Islet of Langerhans (tissue), 1 donor: ENCODE measurements at regions not wholly inside any gene's neighbourhood (a gene's known extent, or its start where the extent isn't known, plus 50 kb on each side); places are given as distances from the start of the nearest gene placed in this dataset.

Source experiments
- FAIRE-seq: peaks from one replicate; lab custom pipeline; 2011; peaks lifted over from hg19 to GRCh38; lab: Jason Lieb, UNC

- FAIRE-seq, result no peak
These were observed 724.5 kb downstream of the SLITRK6 start for GRCh38 chr13:85074543-85075313.

GRCh38 chr13:85068231-85068630 lies 731.0 kb downstream of the SLITRK6 start:
- FAIRE-seq, result no peak

GRCh38 chr13:85040215-85040614 lies 759.0 kb downstream of the SLITRK6 start:
- no peak for FAIRE-seq

- FAIRE-seq, result no peak
These were observed 767.4 kb downstream of the SLITRK6 start for GRCh38 chr13:85031771-85032170.

GRCh38 chr13:85028035-85028434 lies 771.2 kb downstream of the SLITRK6 start:
- FAIRE-seq, result no peak

- FAIRE-seq, result no peak
These were observed 780.1 kb downstream of the SLITRK6 start for GRCh38 chr13:85019121-85019520.

- FAIRE-seq, result no peak
These were observed 786.2 kb downstream of the SLITRK6 start for GRCh38 chr13:85013006-85013405.

GRCh38 chr13:85009447-85009846 lies 789.8 kb downstream of the SLITRK6 start:
- FAIRE-seq, result no peak

GRCh38 chr13:84999252-84999651 lies 800.0 kb downstream of the SLITRK6 start:
- no peak for FAIRE-seq

- FAIRE-seq, result no peak
These were observed 800.5 kb downstream of the SLITRK6 start for GRCh38 chr13:84998681-84999080.

- FAIRE-seq, result no peak
These were observed 801.4 kb downstream of the SLITRK6 start for GRCh38 chr13:84997858-84998257.

GRCh38 chr13:84994582-84994981 lies 804.6 kb downstream of the SLITRK6 start:
- FAIRE-seq, result peak; percentile 98

- FAIRE-seq, result no peak
These were observed 813.4 kb downstream of the SLITRK6 start for GRCh38 chr13:84985860-84986259.

- FAIRE-seq, result no peak
These were observed 815.9 kb downstream of the SLITRK6 start for GRCh38 chr13:84983321-84983720.

GRCh38 chr13:84980571-84980970 lies 818.6 kb downstream of the SLITRK6 start:
- no peak for FAIRE-seq

- no peak for FAIRE-seq
These were observed 820.4 kb downstream of the SLITRK6 start for GRCh38 chr13:84978851-84979250.

- FAIRE-seq, result no peak
These were observed 825.6 kb downstream of the SLITRK6 start for GRCh38 chr13:84973661-84974060.

GRCh38 chr13:84972907-84973306 lies 826.3 kb downstream of the SLITRK6 start:
- FAIRE-seq, result no peak

GRCh38 chr13:84962849-84963248 lies 836.4 kb downstream of the SLITRK6 start:
- FAIRE-seq, result no peak

GRCh38 chr13:84962141-84962750 lies 837.0 kb downstream of the SLITRK6 start:
- FAIRE-seq, result no peak

GRCh38 chr13:84961023-84961422 lies 838.2 kb downstream of the SLITRK6 start:
- FAIRE-seq, result no peak

- no peak for FAIRE-seq
These were observed 839.4 kb downstream of the SLITRK6 start for GRCh38 chr13:84959818-84960217.

- no peak for FAIRE-seq
These were observed 844.6 kb downstream of the SLITRK6 start for GRCh38 chr13:84954636-84955035.

GRCh38 chr13:84951128-84951527 lies 848.1 kb downstream of the SLITRK6 start:
- FAIRE-seq, result no peak
